ENCODE measurements at regions not wholly inside any gene's neighbourhood (a gene's known extent, or its start where the extent isn't known, plus 50 kb on each side); places are given as distances from the start of the nearest gene placed in this dataset.

- DNase-seq (ENCODE audit: insufficient read length, low spot score, missing footprints) = no peak
- Histone ChIP-seq H3K27ac (ENCODE audit: low read depth, low read length) (no peak overlapping the region), H2AFZ (ENCODE audit: low read length) (no peak overlapping the region)
Observed at GRCh38 chr15:20361091-20361490, 180.5 kb downstream of the GOLGA6L6 start.

GRCh38 chr15:20358779-20359414, 182.7 kb downstream of the GOLGA6L6 start:
- Histone ChIP-seq H3K27me3 (ENCODE audit: insufficient read depth, low read length) (no peaks in the 10 kb centered on the region), H3K27ac (ENCODE audit: low read depth, low read length) (no peak overlapping the region), H3K4me2 (ENCODE audit: insufficient read depth, low read length) (no peak overlapping the region), H3K79me2 (ENCODE audit: insufficient read depth, low read length) (no peaks in the 10 kb centered on the region), H3K4me3 (ENCODE audit: insufficient read depth, low read length) (no peak overlapping the region), H4K20me1 (ENCODE audit: insufficient read depth, low read length) (no peaks in the 10 kb centered on the region), H2AFZ (ENCODE audit: low read length) (no peak overlapping the region), H3K4me1 (ENCODE audit: insufficient read depth, low read length) (no peaks in the 10 kb centered on the region), H3K36me3 (ENCODE audit: insufficient read depth, low read length) (no peaks in the 10 kb centered on the region), H3K9me3 (ENCODE audit: low read depth, low read length) (peaks cover 21% of the 10 kb centered on the region)
- DNase-seq (ENCODE audit: insufficient read length, low spot score, missing footprints) = peak; percentile 75
- TF ChIP-seq CTCF (IDR thresholded peaks at IDR 0.05; ENCODE audit: extremely low read depth, low read depth, low read length) = no peak

More at GRCh38 chr15:20361091-20361490, 180.5 kb downstream of the GOLGA6L6 start:
- no peaks in the 10 kb centered on the region for H4K20me1 ChIP-seq (ENCODE audit: insufficient read depth, low read length)
- H3K79me2 ChIP-seq (ENCODE audit: insufficient read depth, low read length) = no peaks in the 10 kb centered on the region
- H3K27me3 ChIP-seq (ENCODE audit: insufficient read depth, low read length) = no peaks in the 10 kb centered on the region
- H3K4me2 ChIP-seq (ENCODE audit: insufficient read depth, low read length) = no peak overlapping the region
- peaks cover 17% of the 10 kb centered on the region for H3K9me3 ChIP-seq (ENCODE audit: low read depth, low read length)
- H3K4me3 ChIP-seq (ENCODE audit: insufficient read depth, low read length) = no peak overlapping the region
- H3K36me3 ChIP-seq (ENCODE audit: insufficient read depth, low read length) = no peaks in the 10 kb centered on the region
- TF ChIP-seq CTCF (IDR thresholded peaks at IDR 0.05; ENCODE audit: extremely low read depth, low read depth, low read length) = no peak
- no peaks in the 10 kb centered on the region for H3K4me1 ChIP-seq (ENCODE audit: insufficient read depth, low read length)

- Histone ChIP-seq H3K79me2 (ENCODE audit: insufficient read depth, low read length) (no peaks in the 10 kb centered on the region), H3K4me3 (ENCODE audit: insufficient read depth, low read length) (no peak overlapping the region), H3K27me3 (ENCODE audit: insufficient read depth, low read length) (no peaks in the 10 kb centered on the region), H3K4me1 (ENCODE audit: insufficient read depth, low read length) (no peaks in the 10 kb centered on the region), H2AFZ (ENCODE audit: low read length) (no peak overlapping the region), H4K20me1 (ENCODE audit: insufficient read depth, low read length) (no peaks in the 10 kb centered on the region), H3K9me3 (ENCODE audit: low read depth, low read length) (peaks cover 16% of the 10 kb centered on the region), H3K36me3 (ENCODE audit: insufficient read depth, low read length) (no peaks in the 10 kb centered on the region), H3K4me2 (ENCODE audit: insufficient read depth, low read length) (no peak overlapping the region), H3K27ac (ENCODE audit: low read depth, low read length) (no peak overlapping the region)
- peak; percentile 58 for DNase-seq (ENCODE audit: insufficient read length, low spot score, missing footprints)
- TF ChIP-seq CTCF (IDR thresholded peaks at IDR 0.05; ENCODE audit: extremely low read depth, low read depth, low read length) = no peak
Observed at GRCh38 chr15:20358066-20358778, 183.4 kb downstream of the GOLGA6L6 start.

- Histone ChIP-seq H3K4me3 (ENCODE audit: insufficient read depth, low read length) (no peak overlapping the region), H3K9me3 (ENCODE audit: low read depth, low read length) (peaks cover 18% of the 10 kb centered on the region), H2AFZ (ENCODE audit: low read length) (no peak overlapping the region), H4K20me1 (ENCODE audit: insufficient read depth, low read length) (no peaks in the 10 kb centered on the region), H3K27ac (ENCODE audit: low read depth, low read length) (no peak overlapping the region), H3K79me2 (ENCODE audit: insufficient read depth, low read length) (no peaks in the 10 kb centered on the region), H3K36me3 (ENCODE audit: insufficient read depth, low read length) (no peaks in the 10 kb centered on the region), H3K4me1 (ENCODE audit: insufficient read depth, low read length) (no peaks in the 10 kb centered on the region), H3K4me2 (ENCODE audit: insufficient read depth, low read length) (no peak overlapping the region), H3K27me3 (ENCODE audit: insufficient read depth, low read length) (no peaks in the 10 kb centered on the region)
- DNase-seq (ENCODE audit: insufficient read length, low spot score, missing footprints) = peak; percentile 85
- no peak for TF ChIP-seq CTCF (IDR thresholded peaks at IDR 0.05; ENCODE audit: extremely low read depth, low read depth, low read length)
Observed at GRCh38 chr15:20357481-20358065, 184.0 kb downstream of the GOLGA6L6 start.
